A673 (cell line): ENCODE measurements at regions not wholly inside any gene's neighbourhood (a gene's known extent, or its start where the extent isn't known, plus 50 kb on each side); places are given as distances from the start of the nearest gene placed in this dataset.

Experiments used
- BruUV-seq: library from RNA; stranded (reverse); fragments of 400-500 nt; replicated peaks from 2 replicates; lab custom pipeline; 2021; lab: Mats Ljungman, UMichigan
- CTCF ChIA-PET: fragments of 300-600 bp; sonication (Branson Sonifier 250); formaldehyde crosslinking; loops from one replicate; lab custom pipeline; 2022; ENCODE audit warnings: antibody characterized with exemption; lab: Charles Lee
- POLR2A ChIA-PET: fragments of 300-600 bp; sonication (Branson Sonifier 250); formaldehyde crosslinking; loops from one replicate; lab custom pipeline; 2022; ENCODE audit warnings: antibody characterized with exemption; ENCODE audit not compliant: low non-redundant PET; lab: Charles Lee
- DNase-seq: peaks from one replicate; pipeline ENCODE4 v3.0.0-alpha.2; 2015; ENCODE audit warnings: low spot score
- H3K27ac ChIP-seq: fragments of 200-600 bp; sonication (generic); 2 replicates; pipeline ENCODE4 v1.5.1; 2016; ENCODE audit warnings: mixed run types, low read depth, mild to moderate bottlenecking, mixed read lengths, antibody characterized with exemption, low read length; ENCODE audit not compliant: poor library complexity, severe bottlenecking
- H3K27me3 ChIP-seq: fragments of 200-600 bp; sonication (generic); replicated peaks from 2 replicates; pipeline ENCODE4 v1.6.1; 2017; ENCODE audit warnings: mixed run types, low read depth, mild to moderate bottlenecking, mixed read lengths, antibody characterized with exemption, low read length; ENCODE audit not compliant: insufficient read depth, poor library complexity
- H3K36me3 ChIP-seq: fragments of 200-600 bp; sonication (generic); 2 replicates; pipeline ENCODE4 v1.6.1; 2016; ENCODE audit warnings: mixed run types, mild to moderate bottlenecking, mixed read lengths, antibody characterized with exemption, low read length; ENCODE audit not compliant: insufficient read depth, poor library complexity, severe bottlenecking
- H3K4me1 ChIP-seq: fragments of 200-600 bp; sonication (generic); 2 replicates; pipeline ENCODE4 v1.6.1; 2017; ENCODE audit warnings: mixed run types, mild to moderate bottlenecking, mixed read lengths, antibody characterized with exemption, low read length; ENCODE audit not compliant: insufficient read depth, poor library complexity, severe bottlenecking
- H3K4me3 ChIP-seq: fragments of 200-600 bp; sonication (generic); 2 replicates; pipeline ENCODE4 v1.5.1; 2016; ENCODE audit warnings: low read depth, mixed run types, mild to moderate bottlenecking, mixed read lengths, low read length; ENCODE audit not compliant: poor library complexity, severe bottlenecking
- H3K9me3 ChIP-seq: fragments of 200-600 bp; sonication (generic); 2 replicates; pipeline ENCODE4 v1.6.1; 2016; ENCODE audit warnings: mixed run types, low read depth, mild to moderate bottlenecking, mixed read lengths, antibody characterized with exemption, low read length; ENCODE audit not compliant: poor library complexity, severe bottlenecking
- CTCF ChIP-seq: fragments of 300-800, 200-600 bp; sonication (generic); conservative IDR thresholded peaks from 2 replicates; pipeline ENCODE4 v1.5.1; 2017; ENCODE audit warnings: low read depth, mild to moderate bottlenecking, antibody characterized with exemption, low read length, moderate library complexity, mixed read lengths
- EZH2 ChIP-seq: fragments of 200-600 bp; sonication (generic); IDR thresholded peaks from 2 replicates; pipeline ENCODE4 v1.6.1; 2017; ENCODE audit warnings: borderline replicate concordance, low read depth, mild to moderate bottlenecking, mixed read lengths, antibody characterized with exemption, low read length; ENCODE audit not compliant: poor library complexity, severe bottlenecking
- intact Hi-C: fragments of 100-400 bp; cut with micrococcal nuclease; formaldehyde crosslinking; loops from one replicate; pipeline ENCODE4 v1.10.0; 2022; ENCODE audit not compliant: unreplicated experiment

GRCh38 chr9:134231330-134231745 is 67.0 kb upstream of the RNU6ATAC start:
- TF ChIP-seq CTCF (no peak), EZH2 (no peak)
- no peak for DNase-seq
- no peak overlapping the region for H3K27ac ChIP-seq
- ChIA-PET POLR2A (no interaction called here), CTCF (no interaction called here)
- BruUV-seq, result no TSS peak
- no peaks in the 10 kb centered on the region for H3K36me3 ChIP-seq
- no peaks in the 10 kb centered on the region for H3K27me3 ChIP-seq
- H3K4me1 ChIP-seq, result no peaks in the 10 kb centered on the region
- intact Hi-C loops, result no loop called here
- H3K4me3 ChIP-seq, result no peak overlapping the region
- H3K9me3 ChIP-seq, result no peaks in the 10 kb centered on the region

- no TSS peak for BruUV-seq
- no peak overlapping the region for H3K27ac ChIP-seq
- H3K9me3 ChIP-seq, result no peaks in the 10 kb centered on the region
- H3K27me3 ChIP-seq, result no peaks in the 10 kb centered on the region
- intact Hi-C loops, result no loop called here
- TF ChIP-seq CTCF (no peak), EZH2 (no peak)
- no peaks in the 10 kb centered on the region for H3K36me3 ChIP-seq
- no peak for DNase-seq
- ChIA-PET CTCF (no interaction called here), POLR2A (no interaction called here)
- H3K4me1 ChIP-seq, result no peaks in the 10 kb centered on the region
- no peak overlapping the region for H3K4me3 ChIP-seq
Measured at GRCh38 chr9:134231767-134232166, 67.4 kb upstream of the RNU6ATAC start.

- H3K4me1 ChIP-seq, result no peaks in the 10 kb centered on the region
- intact Hi-C loops, result no loop called here
- CTCF ChIA-PET, result no interaction called here
- BruUV-seq, result no TSS peak
- H3K9me3 ChIP-seq, result no peaks in the 10 kb centered on the region
- POLR2A ChIA-PET, result no interaction called here
- no peaks in the 10 kb centered on the region for H3K27me3 ChIP-seq
- no peaks in the 10 kb centered on the region for H3K36me3 ChIP-seq
- TF ChIP-seq CTCF (no peak), EZH2 (no peak)
- H3K4me3 ChIP-seq, result no peak overlapping the region
- DNase-seq, result no peak
- H3K27ac ChIP-seq, result no peak overlapping the region
Measured at GRCh38 chr9:134233022-134233421, 68.7 kb upstream of the RNU6ATAC start.
